K562 (cell line): ENCODE measurements at regions not wholly inside any gene's neighbourhood (a gene's known extent, or its start where the extent isn't known, plus 50 kb on each side); places are given as distances from the start of the nearest gene placed in this dataset.

Experiments used
- ATAC-seq: fragments of 200-7000 bp; cut with Tn5 transposase; 3 replicates; pipeline ENCODE4 v1.9.1; 2020; ENCODE audit warnings: moderate library complexity
- BruUV-seq: library from RNA; stranded (reverse); fragments of 400-500 nt; replicated peaks from 2 replicates; lab custom pipeline; 2021; lab: Mats Ljungman, UMichigan
- CTCF ChIA-PET: fragments of 300-600 bp; formaldehyde crosslinking; extraction: SDS; loops from one replicate; lab custom pipeline; 2021; ENCODE audit warnings: low intra/inter-chr PET ratio; lab: Yijun Ruan, JAX
- POLR2A ChIA-PET: fragments of 300-600, 350-650 bp; sonication (Branson Sonifier 250); formaldehyde crosslinking; extraction: SDS; loops from one replicate; lab custom pipeline; 2021; ENCODE audit warnings: antibody characterized with exemption, inconsistent platforms; lab: Yijun Ruan, JAX
- DNase-seq, 4 experiments: peaks; one replicate each; pipeline versions ENCODE4 v3.0.0 to v3.0.0-alpha.2; 2011 to 2018; ENCODE audit warnings: low spot score in 3 of 4, mixed read lengths in 3 of 4; ENCODE audit errors: extremely low read depth in 1 of 4
- FAIRE-seq: peaks from 2 replicates; lab custom pipeline; 2011; peaks lifted over from hg19 to GRCh38; lab: Jason Lieb, UNC
- H2AFZ ChIP-seq: 2 replicates; pipeline ENCODE4 v1.6.0; 2011; ENCODE audit warnings: low read depth, low read length, control low read depth, inconsistent platforms
- H3K27ac ChIP-seq: fragments of 200-600 bp; 3 replicates; pipeline ENCODE4 v1.8.0; 2011; ENCODE audit warnings: low read depth, mild to moderate bottlenecking, control low read depth, inconsistent platforms, low read length, moderate library complexity, mixed read lengths; ENCODE audit errors: extremely low read depth
- H3K27me3 ChIP-seq, 2 experiments: fragments of 300-600 bp in 1 of 2; 2 replicates in 1 of 2; 3 replicates in 1 of 2; pipeline versions ENCODE4 v1.6.0 to v1.8.0; 2011; ENCODE audit warnings: inconsistent platforms in 2 of 2, low read length in 2 of 2, mild to moderate bottlenecking in 1 of 2, mixed read lengths in 1 of 2, moderate library complexity in 1 of 2; ENCODE audit not compliant: control insufficient read depth in 2 of 2, insufficient read depth in 2 of 2
- H3K36me3 ChIP-seq: fragments of 300-600 bp; 3 replicates; pipeline ENCODE4 v1.8.0; 2011; ENCODE audit warnings: mild to moderate bottlenecking, low read length, inconsistent platforms; ENCODE audit not compliant: control insufficient read depth, insufficient read depth
- H3K4me1 ChIP-seq, 2 experiments: fragments of 200-600 bp in 1 of 2; replicated peaks in 1 of 2; 2 replicates in 1 of 2; 3 replicates in 1 of 2; pipeline versions ENCODE4 v1.5.1 to v1.8.0; 2011; ENCODE audit warnings: inconsistent platforms in 2 of 2, low read length in 2 of 2, mild to moderate bottlenecking in 1 of 2, mixed read lengths in 1 of 2, moderate library complexity in 1 of 2; ENCODE audit not compliant: control insufficient read depth in 2 of 2, insufficient read depth in 2 of 2
- H3K4me2 ChIP-seq: 2 replicates; pipeline ENCODE4 v1.6.1; 2011; ENCODE audit warnings: low read length, control low read depth, inconsistent platforms, mixed read lengths; ENCODE audit not compliant: insufficient read depth
- H3K4me3 ChIP-seq: fragments of 200-600 bp; sonication (generic), shearing (Covaris generic); 2 replicates; pipeline ENCODE4 v1.5.1; 2016; ENCODE audit warnings: control low read depth, inconsistent platforms
- H3K79me2 ChIP-seq: fragments of 200-600 bp; 3 replicates; pipeline ENCODE4 v1.8.0; 2011; ENCODE audit warnings: low read length, inconsistent platforms; ENCODE audit not compliant: control insufficient read depth, insufficient read depth
- H3K9ac ChIP-seq, 2 experiments: 2 replicates each; pipeline versions ENCODE4 v1.6.0 to v1.6.1; 2011; ENCODE audit warnings: low read depth in 2 of 2, low read length in 2 of 2, control low read depth in 1 of 2, inconsistent platforms in 1 of 2, mild to moderate bottlenecking in 1 of 2, mixed read lengths in 1 of 2; ENCODE audit not compliant: insufficient read depth in 1 of 2
- H3K9me1 ChIP-seq: one replicate; pipeline ENCODE4 v1.6.0; 2011; ENCODE audit warnings: inconsistent platforms, mild to moderate bottlenecking, low read length, moderate library complexity; ENCODE audit not compliant: control insufficient read depth, insufficient read depth
- H3K9me3 ChIP-seq: replicated peaks from 2 replicates; pipeline ENCODE4 v1.5.1; 2011; ENCODE audit warnings: low read depth, low read length, inconsistent platforms; ENCODE audit not compliant: control insufficient read depth, insufficient read depth
- H4K20me1 ChIP-seq: replicated peaks from 2 replicates; pipeline ENCODE4 v1.6.1; 2011; ENCODE audit warnings: low read length, inconsistent platforms, mixed read lengths; ENCODE audit not compliant: control insufficient read depth, insufficient read depth
- ELK1 ChIP-seq: sonication (generic); formaldehyde crosslinking; IDR thresholded peaks from 2 replicates; pipeline ENCODE4 v1.8.1; 2022; ENCODE audit warnings: missing genetic modification reagents
- MTA1 ChIP-seq: fragments of 450-650 bp; IDR thresholded peaks from 2 replicates; pipeline ENCODE4 v1.6.1; 2017; ENCODE audit warnings: borderline replicate concordance
- RFX1 ChIP-seq: fragments of 450-650 bp; IDR thresholded peaks from 2 replicates; pipeline ENCODE4 v1.6.1; 2016; ENCODE audit warnings: mild to moderate bottlenecking, moderate library complexity
- SAFB ChIP-seq: fragments of 200-400 bp; formaldehyde crosslinking; IDR thresholded peaks from 2 replicates; pipeline ENCODE4 v1.6.1; 2017; ENCODE audit warnings: low read depth, low read length, borderline replicate concordance
- TSC22D4 ChIP-seq: fragments of 450-650 bp; IDR thresholded peaks from 2 replicates; pipeline ENCODE4 v1.6.1; 2016; ENCODE audit warnings: missing genetic modification characterization, missing biosample characterization, control low read depth
- ZNF277 ChIP-seq: fragments of 250-450 bp; sonication (Bioruptor Pico); IDR thresholded peaks from 2 replicates; pipeline ENCODE4 v1.8.0; 2022; ENCODE audit warnings: inconsistent platforms, mild to moderate bottlenecking, moderate library complexity, borderline replicate concordance
- ZNF449 ChIP-seq: fragments of 250-450 bp; sonication (Bioruptor Pico); IDR thresholded peaks from 2 replicates; pipeline ENCODE4 v1.8.0; 2022; ENCODE audit warnings: moderate library complexity, mild to moderate bottlenecking, inconsistent platforms
- WGBS: fragments of 100-300 bp; shearing (Covaris generic); methylation state at CpG from one replicate; pipeline ENCODE4 v1.1.6; 2016; ENCODE audit warnings: low coverage, mixed read lengths; ENCODE audit not compliant: insufficient coverage; ENCODE audit errors: missing lambda C conversion rate; 5-methylcytosine and 5-hydroxymethylcytosine counted together
- in situ Hi-C: fragments of 300-500 bp; cut with MboI; formaldehyde crosslinking; loops from 4 replicates; pipeline ENCODE4 v1.15.0; 2018; ENCODE audit warnings: inconsistent platforms, mixed read lengths
- intact Hi-C: fragments of 100-400 bp; cut with micrococcal nuclease; formaldehyde crosslinking; loops from 2 replicates; pipeline ENCODE4 v1.14.2; 2022

- no peak overlapping the region for H3K9ac ChIP-seq
- no peak overlapping the region for H2AFZ ChIP-seq
- H3K79me2 ChIP-seq: no peaks in the 10 kb centered on the region
- no peaks in the 10 kb centered on the region for H3K4me1 ChIP-seq
- H3K27me3 ChIP-seq: no peaks in the 10 kb centered on the region
- ChIA-PET CTCF (no interaction called here), POLR2A (no interaction called here)
- DNase-seq (no peak), ATAC-seq (no peak), FAIRE-seq (no peak)
- WGBS: 0% methylated on average over 2 of the region's 2 CpGs
- no peaks in the 10 kb centered on the region for H3K9me1 ChIP-seq
- no peaks in the 10 kb centered on the region for H4K20me1 ChIP-seq
- no peak overlapping the region for H3K27ac ChIP-seq
- intact Hi-C loops (no loop called here), in situ Hi-C loops (no loop called here)
- BruUV-seq: no TSS peak
- H3K4me2 ChIP-seq: no peak overlapping the region
- no peak overlapping the region for H3K4me3 ChIP-seq
- no peaks in the 10 kb centered on the region for H3K36me3 ChIP-seq
- no peaks in the 10 kb centered on the region for H3K9me3 ChIP-seq
- TF ChIP-seq ZNF277 (CRISPR knock-in tag) (no peak), ELK1 (CRISPR knock-in tag) (no peak), MTA1 (no peak), ZNF449 (no peak), SAFB (no peak), RFX1 (no peak), TSC22D4 (tag) (no peak)
Measured at GRCh38 chr9:7906783-7907550, 107.4 kb upstream of the DMAC1 start.
